Ishikawa (cell line): ENCODE measurements at regions not wholly inside any gene's neighbourhood (a gene's known extent, or its start where the extent isn't known, plus 50 kb on each side); places are given as distances from the start of the nearest gene placed in this dataset.

ENCODE experiments used
- CEBPB ChIP-seq: IDR thresholded peaks from 2 replicates; pipeline ENCODE4 v1.6.1; 2012
- CREB1 ChIP-seq: IDR thresholded peaks from 2 replicates; pipeline ENCODE4 v1.6.1; 2012; ENCODE audit warnings: low read depth
- EGR1 ChIP-seq: IDR thresholded peaks from 2 replicates; pipeline ENCODE4 v1.6.1; 2012
- EP300 ChIP-seq: IDR thresholded peaks from 2 replicates; pipeline ENCODE4 v1.6.1; 2012; ENCODE audit warnings: borderline replicate concordance
- FOXM1 ChIP-seq: IDR thresholded peaks from 2 replicates; pipeline ENCODE4 v1.6.1; 2012; ENCODE audit warnings: low read depth, borderline replicate concordance
- MAX ChIP-seq: IDR thresholded peaks from 2 replicates; pipeline ENCODE4 v1.6.1; 2012
- NFIC ChIP-seq: IDR thresholded peaks from 2 replicates; pipeline ENCODE4 v1.6.1; 2012
- RAD21 ChIP-seq: IDR thresholded peaks from 2 replicates; pipeline ENCODE4 v1.6.1; 2012; ENCODE audit warnings: low read depth
- TAF1 ChIP-seq: IDR thresholded peaks from 2 replicates; pipeline ENCODE4 v1.6.1; 2012; ENCODE audit warnings: low read depth, mild to moderate bottlenecking
- TCF12 ChIP-seq: IDR thresholded peaks from 2 replicates; pipeline ENCODE4 v1.6.1; 2012; ENCODE audit warnings: low read depth
- TEAD4 ChIP-seq: IDR thresholded peaks from 2 replicates; pipeline ENCODE4 v1.6.1; 2012
- YY1 ChIP-seq: IDR thresholded peaks from 2 replicates; pipeline ENCODE4 v1.6.1; 2012; ENCODE audit warnings: low read depth
- ZBTB7A ChIP-seq: IDR thresholded peaks from 2 replicates; pipeline ENCODE4 v1.6.1; 2012; ENCODE audit warnings: low read depth
- TF ChIP-seq, protein P1 (sequence below): IDR thresholded peaks from 2 replicates; pipeline ENCODE4 v1.6.1; 2012
- TF ChIP-seq, protein P2 (sequence below): IDR thresholded peaks from 2 replicates; pipeline ENCODE4 v1.6.1; 2012; ENCODE audit warnings: low read depth, mild to moderate bottlenecking

DNA sequence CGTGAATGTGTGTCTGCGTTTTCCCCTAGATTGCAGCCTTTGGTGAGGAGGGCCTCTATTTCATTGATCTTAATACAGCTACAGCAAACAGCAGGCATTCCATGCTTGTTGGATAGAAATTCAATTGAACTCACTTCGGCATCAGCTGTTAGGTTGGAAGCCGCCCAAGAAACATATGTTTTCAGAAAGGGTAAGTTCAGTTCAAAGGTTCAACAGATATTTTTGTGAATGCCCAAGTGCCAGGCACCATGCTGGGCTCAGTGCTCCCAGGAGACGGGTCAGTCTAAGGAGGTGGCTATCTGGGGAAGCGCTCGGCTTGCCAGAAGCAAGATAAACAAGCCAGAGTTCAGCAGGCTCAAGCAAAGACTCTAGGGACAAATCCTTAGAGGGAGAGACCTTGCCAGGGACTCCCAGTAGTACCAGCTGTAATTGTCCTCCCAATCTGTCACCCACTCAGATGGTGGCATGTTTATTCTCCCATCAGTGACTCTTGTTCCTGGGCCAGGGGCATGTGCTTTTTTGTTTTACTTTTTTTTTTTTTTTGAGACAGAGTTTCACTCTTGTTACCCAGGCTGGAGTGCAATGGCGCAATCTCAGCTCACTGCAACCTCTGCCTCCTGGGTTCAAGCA is 64.5 kb upstream of the LARGE1 start:
- TF ChIP-seq FOXM1 (no peak), TCF12 (no peak)

DNA sequence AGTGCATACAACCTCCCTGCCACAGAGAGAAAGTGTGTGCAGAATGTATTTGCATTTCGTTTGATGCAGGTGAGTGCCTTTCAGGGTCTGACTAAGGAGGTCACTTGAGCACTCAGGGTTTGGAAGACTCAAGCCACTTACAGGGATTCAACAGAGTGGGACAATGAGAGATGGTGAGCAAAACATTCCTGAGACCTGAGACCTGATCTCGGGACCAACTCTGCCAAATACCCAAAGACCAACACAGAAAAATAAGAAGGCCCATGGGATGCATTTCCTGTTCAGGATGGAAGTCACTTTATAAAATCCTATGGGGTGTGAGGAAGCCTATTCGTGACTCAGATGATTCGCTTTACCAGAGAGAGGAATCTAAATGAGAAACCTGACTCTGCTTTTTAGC is 65.2 kb upstream of the LARGE1 start:
- TF ChIP-seq TCF12 (no peak), CEBPB (no peak), CREB1 (no peak), NFIC (no peak), TAF1 (no peak), YY1 (no peak), ZBTB7A (no peak), FOXM1 (no peak), RAD21 (no peak), MAX (no peak)
- TF ChIP-seq, protein P1, sequence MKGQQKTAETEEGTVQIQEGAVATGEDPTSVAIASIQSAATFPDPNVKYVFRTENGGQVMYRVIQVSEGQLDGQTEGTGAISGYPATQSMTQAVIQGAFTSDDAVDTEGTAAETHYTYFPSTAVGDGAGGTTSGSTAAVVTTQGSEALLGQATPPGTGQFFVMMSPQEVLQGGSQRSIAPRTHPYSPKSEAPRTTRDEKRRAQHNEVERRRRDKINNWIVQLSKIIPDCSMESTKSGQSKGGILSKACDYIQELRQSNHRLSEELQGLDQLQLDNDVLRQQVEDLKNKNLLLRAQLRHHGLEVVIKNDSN, result no peak
- TF ChIP-seq, protein P2, sequence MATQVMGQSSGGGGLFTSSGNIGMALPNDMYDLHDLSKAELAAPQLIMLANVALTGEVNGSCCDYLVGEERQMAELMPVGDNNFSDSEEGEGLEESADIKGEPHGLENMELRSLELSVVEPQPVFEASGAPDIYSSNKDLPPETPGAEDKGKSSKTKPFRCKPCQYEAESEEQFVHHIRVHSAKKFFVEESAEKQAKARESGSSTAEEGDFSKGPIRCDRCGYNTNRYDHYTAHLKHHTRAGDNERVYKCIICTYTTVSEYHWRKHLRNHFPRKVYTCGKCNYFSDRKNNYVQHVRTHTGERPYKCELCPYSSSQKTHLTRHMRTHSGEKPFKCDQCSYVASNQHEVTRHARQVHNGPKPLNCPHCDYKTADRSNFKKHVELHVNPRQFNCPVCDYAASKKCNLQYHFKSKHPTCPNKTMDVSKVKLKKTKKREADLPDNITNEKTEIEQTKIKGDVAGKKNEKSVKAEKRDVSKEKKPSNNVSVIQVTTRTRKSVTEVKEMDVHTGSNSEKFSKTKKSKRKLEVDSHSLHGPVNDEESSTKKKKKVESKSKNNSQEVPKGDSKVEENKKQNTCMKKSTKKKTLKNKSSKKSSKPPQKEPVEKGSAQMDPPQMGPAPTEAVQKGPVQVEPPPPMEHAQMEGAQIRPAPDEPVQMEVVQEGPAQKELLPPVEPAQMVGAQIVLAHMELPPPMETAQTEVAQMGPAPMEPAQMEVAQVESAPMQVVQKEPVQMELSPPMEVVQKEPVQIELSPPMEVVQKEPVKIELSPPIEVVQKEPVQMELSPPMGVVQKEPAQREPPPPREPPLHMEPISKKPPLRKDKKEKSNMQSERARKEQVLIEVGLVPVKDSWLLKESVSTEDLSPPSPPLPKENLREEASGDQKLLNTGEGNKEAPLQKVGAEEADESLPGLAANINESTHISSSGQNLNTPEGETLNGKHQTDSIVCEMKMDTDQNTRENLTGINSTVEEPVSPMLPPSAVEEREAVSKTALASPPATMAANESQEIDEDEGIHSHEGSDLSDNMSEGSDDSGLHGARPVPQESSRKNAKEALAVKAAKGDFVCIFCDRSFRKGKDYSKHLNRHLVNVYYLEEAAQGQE, result no peak

DNA sequence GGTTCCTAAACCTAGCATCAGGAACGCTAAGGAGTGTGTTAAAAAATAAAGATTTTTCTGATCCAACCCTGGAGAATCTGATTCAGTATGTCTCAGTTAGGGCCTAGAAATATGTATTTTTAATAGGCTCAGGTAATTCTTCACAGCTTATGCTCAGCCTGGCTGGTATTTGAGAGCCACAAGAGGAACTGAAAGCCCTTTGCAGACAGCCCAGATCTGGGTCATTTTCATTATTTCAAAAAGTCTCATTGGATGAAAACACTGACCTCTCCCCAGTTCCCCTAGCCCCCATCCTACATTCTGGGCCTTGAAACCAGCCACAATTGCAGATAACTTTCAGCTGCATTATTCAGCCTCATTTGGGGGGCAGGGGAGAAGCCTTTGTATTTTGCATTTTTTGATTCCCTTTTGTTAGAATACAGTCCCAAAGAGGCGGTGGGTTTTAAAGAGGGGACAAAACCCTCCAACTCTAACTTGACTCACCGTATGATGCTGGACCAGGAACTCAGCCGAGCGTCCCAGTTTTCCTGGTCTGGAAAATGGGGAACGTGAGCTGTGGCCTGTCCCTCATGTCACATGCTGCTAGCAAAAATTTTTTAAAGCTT is 66.0 kb upstream of the LARGE1 start:
- no peak for TF ChIP-seq TAF1
- no peak for TF ChIP-seq NFIC
- TF ChIP-seq TCF12, result no peak
- TF ChIP-seq CREB1, result no peak
- TF ChIP-seq FOXM1, result no peak
- TF ChIP-seq, protein P1, result no peak
- TF ChIP-seq TEAD4, result no peak

DNA sequence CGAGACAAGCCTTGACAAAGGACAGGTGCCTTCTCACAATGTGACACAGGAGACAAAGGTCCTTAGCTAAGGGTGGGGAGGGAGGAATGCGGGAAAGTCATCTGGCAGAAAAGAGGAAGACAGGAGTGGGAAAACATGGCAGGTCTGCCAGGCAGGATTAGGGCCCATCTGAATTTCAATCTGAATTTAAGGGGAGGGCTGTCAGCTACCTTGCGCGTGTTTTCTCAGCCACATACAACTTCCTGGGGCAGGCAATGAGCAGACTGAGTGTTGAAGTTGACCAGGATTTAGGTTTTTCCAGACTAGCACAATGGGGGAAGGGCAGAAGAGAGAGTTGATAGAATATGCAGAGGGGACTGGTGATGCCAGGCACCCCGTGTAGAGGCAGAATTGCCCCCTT is 66.7 kb upstream of the LARGE1 start:
- no peak for TF ChIP-seq TCF12

DNA sequence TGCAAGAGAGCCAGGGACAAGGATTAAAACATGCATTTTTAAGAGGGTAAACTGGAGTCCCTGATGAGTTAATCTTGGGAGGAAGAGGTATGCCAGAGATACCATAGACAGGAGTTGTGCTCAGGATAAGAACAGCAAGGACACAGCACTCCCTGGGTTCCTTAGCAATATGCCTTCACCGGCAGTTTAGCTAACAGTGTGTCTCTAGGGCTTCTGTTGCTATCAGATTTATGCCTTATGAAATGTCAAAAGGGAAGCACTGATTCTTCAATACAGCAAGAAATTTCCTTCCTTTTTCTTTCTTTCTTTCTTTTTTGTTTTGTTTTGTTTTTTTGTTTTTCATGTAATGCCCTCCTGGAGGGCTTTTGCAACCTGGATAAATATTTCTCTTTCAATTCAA is 71.3 kb upstream of the LARGE1 start:
- TF ChIP-seq EP300 (no peak), NFIC (no peak), TAF1 (no peak), YY1 (no peak), FOXM1 (no peak), TEAD4 (no peak), RAD21 (no peak), MAX (no peak), EGR1 (no peak), CEBPB (no peak)
- TF ChIP-seq, protein P2, result no peak
- TF ChIP-seq, protein P1, result no peak

GRCh38 chr22:33996824-33997223 is 76.5 kb upstream of the LARGE1 start:
- no peak for TF ChIP-seq TCF12
- TF ChIP-seq MAX, result no peak
- TF ChIP-seq TEAD4, result no peak
- TF ChIP-seq, protein P2, result no peak
- TF ChIP-seq, protein P1, result no peak
- no peak for TF ChIP-seq NFIC
- no peak for TF ChIP-seq CREB1
- TF ChIP-seq TAF1, result no peak
- no peak for TF ChIP-seq CEBPB
